ENCODE measurements at regions not wholly inside any gene's neighbourhood (a gene's known extent, or its start where the extent isn't known, plus 50 kb on each side); places are given as distances from the start of the nearest gene placed in this dataset.

DNA sequence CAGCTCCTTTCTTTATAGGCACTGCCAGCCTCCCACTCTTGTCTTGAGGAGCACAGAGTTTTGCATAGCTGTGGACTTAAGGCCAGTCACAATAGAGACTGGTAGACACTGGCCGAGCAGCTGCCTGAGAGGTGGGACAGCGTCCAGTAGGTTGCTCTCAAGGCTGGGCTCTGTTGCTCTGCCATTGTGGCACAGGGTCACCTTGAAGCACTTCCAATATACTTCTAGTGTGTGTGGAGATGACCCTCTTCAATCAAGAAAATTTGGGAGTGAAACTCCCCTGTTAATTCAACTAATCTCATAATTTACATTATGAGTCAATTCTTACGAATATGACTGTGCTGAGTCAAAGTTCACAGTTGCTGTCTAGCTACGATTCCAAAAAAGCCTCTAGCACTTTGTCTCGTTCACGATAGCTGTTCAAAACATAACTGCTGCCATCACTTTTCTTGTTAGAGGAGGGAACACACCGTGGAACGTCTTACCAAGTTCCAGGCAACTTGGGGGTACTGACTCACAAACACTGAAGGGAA lies 636.2 kb downstream of the EPHA4 start:
- POLR2A ChIA-PET, result no interaction called here
- CTCF ChIA-PET, result no interaction called here
- TF ChIP-seq, protein P1, sequence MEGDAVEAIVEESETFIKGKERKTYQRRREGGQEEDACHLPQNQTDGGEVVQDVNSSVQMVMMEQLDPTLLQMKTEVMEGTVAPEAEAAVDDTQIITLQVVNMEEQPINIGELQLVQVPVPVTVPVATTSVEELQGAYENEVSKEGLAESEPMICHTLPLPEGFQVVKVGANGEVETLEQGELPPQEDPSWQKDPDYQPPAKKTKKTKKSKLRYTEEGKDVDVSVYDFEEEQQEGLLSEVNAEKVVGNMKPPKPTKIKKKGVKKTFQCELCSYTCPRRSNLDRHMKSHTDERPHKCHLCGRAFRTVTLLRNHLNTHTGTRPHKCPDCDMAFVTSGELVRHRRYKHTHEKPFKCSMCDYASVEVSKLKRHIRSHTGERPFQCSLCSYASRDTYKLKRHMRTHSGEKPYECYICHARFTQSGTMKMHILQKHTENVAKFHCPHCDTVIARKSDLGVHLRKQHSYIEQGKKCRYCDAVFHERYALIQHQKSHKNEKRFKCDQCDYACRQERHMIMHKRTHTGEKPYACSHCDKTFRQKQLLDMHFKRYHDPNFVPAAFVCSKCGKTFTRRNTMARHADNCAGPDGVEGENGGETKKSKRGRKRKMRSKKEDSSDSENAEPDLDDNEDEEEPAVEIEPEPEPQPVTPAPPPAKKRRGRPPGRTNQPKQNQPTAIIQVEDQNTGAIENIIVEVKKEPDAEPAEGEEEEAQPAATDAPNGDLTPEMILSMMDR (IDR thresholded peaks at IDR 0.05; ENCODE audit: insufficient read depth, low read depth, low read length), result no peak
- no peaks in the 10 kb centered on the region for H3K36me3 ChIP-seq (ENCODE audit: control insufficient read depth, insufficient read depth, low read length)
- H3K4me3 ChIP-seq (ENCODE audit: low read depth, low read length), result no peak overlapping the region
- no peak for DNase-seq (ENCODE audit: low read depth)
- 0 out of 2 replicates have a peak, but pooled peaks cover 1% of the 10 kb centered on the region for H3K27me3 ChIP-seq (ENCODE audit: control insufficient read depth, insufficient read depth, low read length)

DNA sequence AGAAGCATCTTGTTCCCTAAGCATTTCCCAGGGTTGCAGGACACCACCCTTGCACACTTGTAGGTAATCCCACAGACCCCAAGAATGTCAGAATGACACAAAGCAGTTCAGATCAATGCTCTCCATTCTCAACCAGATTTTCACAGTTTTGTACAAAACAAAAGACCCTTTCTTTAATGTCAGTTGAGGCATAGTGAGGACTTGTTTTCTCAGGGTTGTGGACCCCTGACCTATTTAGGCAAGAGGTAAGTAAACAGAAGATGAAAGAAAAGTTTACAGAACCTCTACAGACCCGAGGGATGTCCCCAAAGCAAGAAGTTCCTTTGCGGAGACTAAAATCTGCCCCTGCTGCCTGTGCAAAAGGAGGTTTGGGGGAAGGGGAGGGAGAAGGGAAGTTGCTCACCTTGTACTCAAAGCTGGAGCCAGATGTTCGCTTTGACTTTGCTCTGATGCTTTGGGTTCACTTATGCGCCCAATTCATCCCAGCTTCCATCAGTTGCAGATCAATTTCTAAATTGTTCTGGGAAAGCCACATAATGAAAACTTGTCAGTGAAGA lies 635.4 kb downstream of the EPHA4 start:
- Histone ChIP-seq H3K4me3 (ENCODE audit: low read depth, low read length) (no peak overlapping the region), H3K36me3 (ENCODE audit: control insufficient read depth, insufficient read depth, low read length) (no peaks in the 10 kb centered on the region), H3K27me3 (ENCODE audit: control insufficient read depth, insufficient read depth, low read length) (0 out of 2 replicates have a peak, but pooled peaks cover 1% of the 10 kb centered on the region)
- TF ChIP-seq, protein P1 (IDR thresholded peaks at IDR 0.05; ENCODE audit: insufficient read depth, low read depth, low read length), result no peak
- ChIA-PET POLR2A (no interaction called here), CTCF (no interaction called here)
- DNase-seq (ENCODE audit: low read depth), result no peak

DNA sequence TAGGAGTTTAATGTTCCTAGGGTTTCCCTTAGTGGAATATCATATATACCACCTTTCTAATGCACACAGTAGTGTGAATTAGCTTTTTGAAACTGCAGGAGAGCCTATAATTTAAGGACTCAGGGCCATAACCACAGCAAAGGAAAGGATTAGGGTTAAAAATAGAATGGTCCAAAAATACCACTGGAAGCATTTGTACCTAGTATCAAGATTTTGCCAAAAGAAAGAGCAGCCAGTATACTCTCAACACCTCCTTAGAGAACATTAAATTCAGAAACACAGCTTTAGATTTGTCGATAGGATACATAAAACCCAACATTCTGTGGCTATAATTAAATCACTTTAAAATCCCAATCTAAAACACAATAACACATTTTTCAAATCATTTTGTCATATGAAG lies 634.9 kb downstream of the EPHA4 start:
- CTCF ChIA-PET, result no interaction called here
- TF ChIP-seq, protein P1 (IDR thresholded peaks at IDR 0.05; ENCODE audit: insufficient read depth, low read depth, low read length), result no peak
- no peak for DNase-seq (ENCODE audit: low read depth)
- Histone ChIP-seq H3K27me3 (ENCODE audit: control insufficient read depth, insufficient read depth, low read length) (0 out of 2 replicates have a peak, but pooled peaks cover 1% of the 10 kb centered on the region), H3K36me3 (ENCODE audit: control insufficient read depth, insufficient read depth, low read length) (no peaks in the 10 kb centered on the region), H3K4me3 (ENCODE audit: low read depth, low read length) (no peak overlapping the region)
- POLR2A ChIA-PET, result no interaction called here

DNA sequence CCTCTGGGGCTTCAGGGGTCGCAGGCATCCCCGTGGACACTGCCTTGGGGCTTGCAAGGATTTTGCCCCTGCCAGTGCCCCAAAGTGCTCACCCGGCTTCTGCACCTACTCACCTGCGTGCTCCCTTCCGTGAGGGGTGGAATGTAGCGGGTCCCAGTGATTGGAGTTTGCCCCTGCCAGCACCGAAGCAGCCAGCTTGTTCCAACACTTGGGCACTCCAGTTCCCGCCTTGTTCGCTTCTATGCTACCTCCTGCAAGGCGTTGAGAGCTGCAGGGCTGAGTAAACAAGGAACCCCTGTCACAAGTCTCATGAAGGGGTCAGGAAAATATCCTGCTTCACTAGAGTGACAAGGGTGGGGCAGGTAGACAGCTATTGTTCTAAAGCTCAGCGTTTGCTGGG lies 631.5 kb downstream of the EPHA4 start:
- CTCF ChIA-PET, result interaction anchor here (1.4 to 1.5 kb wide), 2 partner anchors 10 to 40 kb away, joined by 4 read pairs; no protein-coding TSS in a partner anchor
- POLR2A ChIA-PET, result no interaction called here

DNA sequence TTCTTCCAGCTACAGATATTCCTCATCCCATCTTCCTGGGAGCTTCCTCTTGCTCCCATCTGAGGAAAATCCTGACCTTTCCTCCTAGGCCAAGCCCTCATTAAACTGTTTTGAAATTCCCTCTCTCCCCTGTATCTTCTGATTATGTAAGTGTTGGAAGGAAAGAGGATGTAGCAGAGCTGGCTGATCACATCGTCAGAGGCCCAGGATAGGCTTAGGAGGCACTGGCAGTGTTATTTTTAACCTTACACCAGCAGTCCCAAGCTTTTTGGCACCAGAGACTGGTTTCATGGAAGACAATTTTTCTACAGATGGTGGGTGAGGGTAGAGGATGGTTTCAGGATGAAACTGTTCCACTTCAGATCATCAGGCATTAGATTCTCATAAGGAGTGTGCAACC lies 630.4 kb downstream of the EPHA4 start:
- 0 out of 2 replicates have a peak, but pooled peaks cover 1% of the 10 kb centered on the region for H3K27me3 ChIP-seq (ENCODE audit: control insufficient read depth, insufficient read depth, low read length)
- ChIA-PET POLR2A (no interaction called here), CTCF (interaction anchor here (1.5 kb wide), 1 partner anchor 9 kb away, joined by 4 read pairs; no protein-coding TSS in a partner anchor)
- no peaks in the 10 kb centered on the region for H3K36me3 ChIP-seq (ENCODE audit: control insufficient read depth, insufficient read depth, low read length)
- DNase-seq (ENCODE audit: low read depth), result no peak
- H3K4me3 ChIP-seq (ENCODE audit: low read depth, low read length), result no peak overlapping the region
- TF ChIP-seq, protein P1 (IDR thresholded peaks at IDR 0.05; ENCODE audit: insufficient read depth, low read depth, low read length), result no peak

More for the DNA sequence above, 631.5 kb downstream of the EPHA4 start:
- H3K4me3 ChIP-seq (ENCODE audit: low read depth, low read length), result no peak overlapping the region
- TF ChIP-seq, protein P1 (IDR thresholded peaks at IDR 0.05; ENCODE audit: insufficient read depth, low read depth, low read length), result no peak
- 0 out of 2 replicates have a peak, but pooled peaks cover 1% of the 10 kb centered on the region for H3K27me3 ChIP-seq (ENCODE audit: control insufficient read depth, insufficient read depth, low read length)
- no peaks in the 10 kb centered on the region for H3K36me3 ChIP-seq (ENCODE audit: control insufficient read depth, insufficient read depth, low read length)
- DNase-seq (ENCODE audit: low read depth), result no peak
